GM21515 (cell line): ENCODE measurements at regions not wholly inside any gene's neighbourhood (a gene's known extent, or its start where the extent isn't known, plus 50 kb on each side); places are given as distances from the start of the nearest gene placed in this dataset.
"Not testable (repeated sequence)": the region's sequence is repeated elsewhere in the genome, so short reads cannot be mapped to it uniquely, and the experiment has no call there.

ENCODE experiments used
- ATAC-seq: cut with Tn5 transposase; IDR thresholded peaks from one replicate; pipeline ENCODE4 v1.9.1; 2021; ENCODE audit not compliant: unreplicated experiment

- ATAC-seq: no peak
These were observed 1911.5 kb upstream of the AGA start for GRCh38 chr4:179353786-179354185.

GRCh38 chr4:179361978-179362486, 1919.8 kb upstream of the AGA start:
- ATAC-seq: no peak

GRCh38 chr4:179365932-179366331, 1923.7 kb upstream of the AGA start:
- ATAC-seq: not testable (repeated sequence)

- ATAC-seq: no peak
These were observed 1930.0 kb upstream of the AGA start for GRCh38 chr4:179372242-179372641.

GRCh38 chr4:179372746-179373145, 1930.5 kb upstream of the AGA start:
- no peak for ATAC-seq

- ATAC-seq: not testable (repeated sequence)
These were observed 1936.6 kb upstream of the AGA start for GRCh38 chr4:179378847-179379246.

- no peak for ATAC-seq
These were observed 1950.5 kb upstream of the AGA start for GRCh38 chr4:179392787-179393186.

- ATAC-seq: no peak
These were observed 1956.2 kb upstream of the AGA start for GRCh38 chr4:179398414-179398813.

- no peak for ATAC-seq
These were observed 1957.0 kb upstream of the AGA start for GRCh38 chr4:179399054-179399782.

GRCh38 chr4:179415037-179415846, 1973.0 kb upstream of the AGA start:
- ATAC-seq: no peak

GRCh38 chr4:179415847-179416223, 1973.6 kb upstream of the AGA start:
- no peak for ATAC-seq

GRCh38 chr4:179417357-179417756, 1975.1 kb upstream of the AGA start:
- no peak for ATAC-seq

- ATAC-seq: no peak
These were observed 1995.7 kb upstream of the AGA start for GRCh38 chr4:179437962-179438361.

GRCh38 chr4:179441596-179441995, 1999.4 kb upstream of the AGA start:
- no peak for ATAC-seq

GRCh38 chr4:179447308-179447707, 2005.1 kb upstream of the AGA start:
- no peak for ATAC-seq

GRCh38 chr4:179465131-179465797, 2023.0 kb upstream of the AGA start:
- ATAC-seq: no peak

GRCh38 chr4:179467878-179468277, 2025.6 kb upstream of the AGA start:
- no peak for ATAC-seq

- no peak for ATAC-seq
These were observed 2029.9 kb upstream of the AGA start for GRCh38 chr4:179472164-179472563.

- no peak for ATAC-seq
These were observed 2036.4 kb upstream of the AGA start for GRCh38 chr4:179478608-179479007.

GRCh38 chr4:179485781-179486180, 2043.5 kb upstream of the AGA start:
- no peak for ATAC-seq

- ATAC-seq: no peak
These were observed 2044.5 kb upstream of the AGA start for GRCh38 chr4:179486570-179487335.
